ENCODE measurements at regions not wholly inside any gene's neighbourhood (a gene's known extent, or its start where the extent isn't known, plus 50 kb on each side); places are given as distances from the start of the nearest gene placed in this dataset.

DNA sequence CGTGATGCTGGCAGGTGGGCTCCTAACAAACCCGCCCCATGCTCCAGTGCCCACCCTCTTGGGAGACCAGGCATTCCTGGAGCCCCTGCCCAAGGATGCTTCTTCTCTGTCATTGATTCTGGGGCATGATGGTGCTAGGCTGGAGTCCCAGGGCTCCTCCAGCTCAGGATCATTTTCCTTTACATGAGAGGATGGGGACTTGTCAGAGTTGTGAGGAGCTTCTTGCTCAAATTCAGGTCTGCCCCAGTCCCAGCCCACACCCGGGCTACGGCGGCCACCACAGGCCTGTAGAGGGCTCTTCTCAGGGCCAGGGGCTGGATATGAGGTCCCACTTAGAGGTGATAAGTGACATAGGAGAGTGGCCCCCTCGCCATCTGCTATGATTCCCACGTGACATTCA lies 141.1 kb upstream of the COPS8 start:
- DNase-seq = no peak
- Histone ChIP-seq H2BK15ac (replicated peaks; ENCODE audit: low read depth) (no peak overlapping the region), H3K4me2 (ENCODE audit: low read length) (no peak overlapping the region), H3K27ac (ENCODE audit: low read depth, low read length) (no peak overlapping the region), H3K56ac (ENCODE audit: low read length) (no peak overlapping the region), H4K5ac (ENCODE audit: low read length) (no peak overlapping the region), H3K18ac (ENCODE audit: low read length) (no peak overlapping the region), H3K79me2 (ENCODE audit: control insufficient read depth, insufficient read depth, low read length) (no peaks in the 10 kb centered on the region), H3K27me3 (ENCODE audit: insufficient read depth, low read length, poor library complexity) (no peaks in the 10 kb centered on the region), H3K4me3 (ENCODE audit: low read length) (no peak overlapping the region), H2BK5ac (ENCODE audit: low read length) (no peak overlapping the region), H3K79me1 (ENCODE audit: low read length) (no peaks in the 10 kb centered on the region), H2BK120ac (ENCODE audit: low read depth, low read length) (no peak overlapping the region), H2AK5ac (ENCODE audit: low read length) (no peak overlapping the region), H3K23ac (ENCODE audit: low read length) (no peak overlapping the region), H4K8ac (ENCODE audit: low read depth, low read length) (no peak overlapping the region), H3K9ac (ENCODE audit: low read length) (no peak overlapping the region), H3K4me1 (ENCODE audit: control insufficient read depth, low read depth, low read length) (peaks cover 6% of the 10 kb centered on the region), H3K4ac (ENCODE audit: low read depth, low read length) (no peak overlapping the region), H3K36me3 (ENCODE audit: control insufficient read depth, insufficient read depth, low read length) (no peaks in the 10 kb centered on the region)
- WGBS (ENCODE audit: extremely low coverage, insufficient coverage, low lambda C conversion rate) = no CpG with 5 or more reads among the region's 7 CpGs

DNA sequence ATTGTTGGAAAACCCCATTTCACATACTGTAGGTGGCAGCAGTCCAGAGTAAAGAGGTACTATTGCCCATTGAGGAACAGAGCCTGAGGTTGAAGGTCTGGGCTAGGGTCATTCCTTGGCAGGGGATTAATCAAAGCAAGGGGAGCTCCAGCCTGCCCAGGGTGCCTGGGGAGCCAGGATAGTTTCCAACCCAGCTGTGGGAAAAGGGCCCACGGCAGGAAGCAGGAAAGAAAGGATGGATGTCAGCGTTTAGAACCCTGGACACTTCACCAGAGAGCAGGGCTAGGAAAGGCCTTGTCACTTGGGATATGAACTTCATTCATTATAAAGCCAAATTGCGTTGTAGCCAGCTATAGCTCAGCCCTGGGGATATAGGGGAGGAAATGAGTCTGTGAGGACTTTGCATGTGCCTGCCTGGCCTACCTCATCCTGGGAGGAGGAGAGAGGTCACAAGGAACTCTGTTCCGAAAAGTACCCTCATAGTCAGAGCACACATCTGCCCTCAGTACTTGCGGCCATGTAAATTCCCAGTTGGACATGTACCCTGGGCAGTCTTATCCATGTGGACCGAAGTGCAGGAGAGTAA lies 140.2 kb upstream of the COPS8 start:
- Histone ChIP-seq H3K27me3 (ENCODE audit: insufficient read depth, low read length, poor library complexity) (no peaks in the 10 kb centered on the region), H3K9ac (ENCODE audit: low read length) (no peak overlapping the region), H2AK5ac (ENCODE audit: low read length) (no peak overlapping the region), H3K56ac (ENCODE audit: low read length) (peak overlapping the region; percentile 30), H3K36me3 (ENCODE audit: control insufficient read depth, insufficient read depth, low read length) (no peaks in the 10 kb centered on the region), H3K79me1 (ENCODE audit: low read length) (no peaks in the 10 kb centered on the region), H2BK120ac (ENCODE audit: low read depth, low read length) (no peak overlapping the region), H3K4ac (ENCODE audit: low read depth, low read length) (no peak overlapping the region), H2BK15ac (replicated peaks; ENCODE audit: low read depth) (no peak overlapping the region), H3K4me3 (ENCODE audit: low read length) (no peak overlapping the region), H2BK5ac (ENCODE audit: low read length) (no peak overlapping the region), H3K4me2 (ENCODE audit: low read length) (no peak overlapping the region), H3K4me1 (ENCODE audit: control insufficient read depth, low read depth, low read length) (peaks cover 6% of the 10 kb centered on the region), H3K18ac (ENCODE audit: low read length) (no peak overlapping the region), H4K5ac (ENCODE audit: low read length) (no peak overlapping the region), H3K23ac (ENCODE audit: low read length) (no peak overlapping the region), H3K27ac (ENCODE audit: low read depth, low read length) (no peak overlapping the region), H4K8ac (ENCODE audit: low read depth, low read length) (no peak overlapping the region), H3K79me2 (ENCODE audit: control insufficient read depth, insufficient read depth, low read length) (no peaks in the 10 kb centered on the region)
- WGBS (ENCODE audit: extremely low coverage, insufficient coverage, low lambda C conversion rate) = no CpG with 5 or more reads among the region's 6 CpGs
- DNase-seq = no peak

DNA sequence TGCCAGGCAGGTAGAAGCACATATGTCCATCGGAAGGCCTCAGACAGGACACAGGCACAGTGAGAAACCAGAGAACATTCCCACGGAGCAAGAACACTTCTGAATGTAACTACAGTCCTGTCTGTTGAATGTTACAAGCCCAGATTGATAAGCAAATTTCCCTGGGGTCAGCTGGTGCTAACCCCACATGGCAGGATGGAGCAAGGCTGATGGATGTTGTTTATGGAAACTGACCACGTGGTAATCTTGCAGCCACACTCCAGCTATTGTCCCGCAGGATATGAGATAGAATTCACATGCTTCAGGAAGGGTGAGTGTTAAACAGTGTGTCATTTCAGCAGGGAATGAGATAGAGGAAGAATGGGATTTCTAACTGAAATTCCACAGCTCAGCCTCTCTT lies 138.8 kb upstream of the COPS8 start:
- peaks cover 6% of the 10 kb centered on the region for H3K4me1 ChIP-seq (ENCODE audit: control insufficient read depth, low read depth, low read length)

DNA sequence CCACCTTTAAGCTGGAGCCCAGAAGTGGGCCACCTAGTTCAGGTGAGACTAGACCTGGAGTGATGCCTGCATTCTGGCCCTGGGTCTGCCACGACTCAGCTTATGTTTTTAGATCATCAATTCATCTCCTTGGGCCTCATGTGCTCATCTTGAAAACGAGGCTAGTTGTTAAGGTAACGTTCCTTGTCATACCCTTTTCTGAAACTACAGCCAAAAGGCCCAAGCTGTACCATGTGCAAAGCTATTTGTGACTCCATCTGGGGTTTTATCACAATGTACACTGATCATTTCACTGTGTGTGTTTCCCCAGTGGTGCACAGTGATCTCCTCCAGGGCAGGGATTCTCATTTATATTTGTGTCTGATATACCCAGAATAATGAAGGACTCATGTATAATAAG lies 138.4 kb upstream of the COPS8 start:
- no CpG with 5 or more reads among the region's 3 CpGs for WGBS (ENCODE audit: extremely low coverage, insufficient coverage, low lambda C conversion rate)
- Histone ChIP-seq H3K23ac (ENCODE audit: low read length) (no peak overlapping the region), H3K9ac (ENCODE audit: low read length) (no peak overlapping the region), H3K18ac (ENCODE audit: low read length) (peak overlapping the region; percentile 7), H4K5ac (ENCODE audit: low read length) (no peak overlapping the region), H3K27ac (ENCODE audit: low read depth, low read length) (no peak overlapping the region), H4K8ac (ENCODE audit: low read depth, low read length) (no peak overlapping the region), H3K4me3 (ENCODE audit: low read length) (no peak overlapping the region), H3K4me1 (ENCODE audit: control insufficient read depth, low read depth, low read length) (peaks cover 6% of the 10 kb centered on the region), H2AK5ac (ENCODE audit: low read length) (no peak overlapping the region), H3K56ac (ENCODE audit: low read length) (no peak overlapping the region), H3K79me2 (ENCODE audit: control insufficient read depth, insufficient read depth, low read length) (no peaks in the 10 kb centered on the region), H3K79me1 (ENCODE audit: low read length) (no peaks in the 10 kb centered on the region), H2BK5ac (ENCODE audit: low read length) (no peak overlapping the region), H3K4me2 (ENCODE audit: low read length) (no peak overlapping the region), H3K4ac (ENCODE audit: low read depth, low read length) (no peak overlapping the region), H2BK120ac (ENCODE audit: low read depth, low read length) (no peak overlapping the region), H3K36me3 (ENCODE audit: control insufficient read depth, insufficient read depth, low read length) (no peaks in the 10 kb centered on the region), H2BK15ac (replicated peaks; ENCODE audit: low read depth) (no peak overlapping the region), H3K27me3 (ENCODE audit: insufficient read depth, low read length, poor library complexity) (no peaks in the 10 kb centered on the region)
- no peak for DNase-seq

More for the DNA sequence above, 138.8 kb upstream of the COPS8 start:
- Histone ChIP-seq H3K79me1 (ENCODE audit: low read length) (no peaks in the 10 kb centered on the region), H2BK120ac (ENCODE audit: low read depth, low read length) (no peak overlapping the region), H3K56ac (ENCODE audit: low read length) (no peak overlapping the region), H3K18ac (ENCODE audit: low read length) (no peak overlapping the region), H3K4me2 (ENCODE audit: low read length) (no peak overlapping the region), H3K23ac (ENCODE audit: low read length) (no peak overlapping the region), H3K27me3 (ENCODE audit: insufficient read depth, low read length, poor library complexity) (no peaks in the 10 kb centered on the region), H3K4ac (ENCODE audit: low read depth, low read length) (no peak overlapping the region), H2AK5ac (ENCODE audit: low read length) (peak overlapping the region; percentile 85), H4K8ac (ENCODE audit: low read depth, low read length) (no peak overlapping the region), H3K9ac (ENCODE audit: low read length) (no peak overlapping the region), H2BK15ac (replicated peaks; ENCODE audit: low read depth) (no peak overlapping the region), H2BK5ac (ENCODE audit: low read length) (no peak overlapping the region), H3K4me3 (ENCODE audit: low read length) (no peak overlapping the region), H3K36me3 (ENCODE audit: control insufficient read depth, insufficient read depth, low read length) (no peaks in the 10 kb centered on the region), H4K5ac (ENCODE audit: low read length) (no peak overlapping the region), H3K27ac (ENCODE audit: low read depth, low read length) (no peak overlapping the region), H3K79me2 (ENCODE audit: control insufficient read depth, insufficient read depth, low read length) (no peaks in the 10 kb centered on the region)
- no CpG with 5 or more reads among the region's 4 CpGs for WGBS (ENCODE audit: extremely low coverage, insufficient coverage, low lambda C conversion rate)
- peak; percentile 70 for DNase-seq

DNA sequence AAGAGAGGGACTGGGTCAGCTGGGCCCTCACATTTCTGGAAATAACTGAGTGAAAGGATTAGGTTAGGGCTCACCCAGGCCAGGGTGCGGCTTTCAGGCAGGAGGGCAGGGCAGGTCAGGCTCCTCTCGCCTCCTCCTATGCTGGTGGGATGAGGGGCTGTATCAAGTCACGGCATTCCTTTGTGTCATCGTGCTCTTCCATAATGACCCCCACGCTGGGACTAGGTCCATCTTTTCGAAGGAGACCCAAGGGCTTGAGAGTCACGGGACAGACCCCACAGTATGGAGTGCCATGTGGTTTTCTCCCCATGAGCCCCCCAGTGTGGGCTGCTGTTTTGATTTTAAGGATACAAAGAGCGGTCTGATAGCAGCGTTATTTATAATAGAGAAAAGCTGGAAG lies 137.8 kb upstream of the COPS8 start:
- Histone ChIP-seq H3K36me3 (ENCODE audit: control insufficient read depth, insufficient read depth, low read length) (no peaks in the 10 kb centered on the region), H3K18ac (ENCODE audit: low read length) (no peak overlapping the region), H2BK120ac (ENCODE audit: low read depth, low read length) (no peak overlapping the region), H2BK15ac (replicated peaks; ENCODE audit: low read depth) (no peak overlapping the region), H4K5ac (ENCODE audit: low read length) (no peak overlapping the region), H3K79me1 (ENCODE audit: low read length) (no peaks in the 10 kb centered on the region), H3K27ac (ENCODE audit: low read depth, low read length) (no peak overlapping the region), H4K8ac (ENCODE audit: low read depth, low read length) (no peak overlapping the region), H3K23ac (ENCODE audit: low read length) (no peak overlapping the region), H2AK5ac (ENCODE audit: low read length) (no peak overlapping the region), H3K4me3 (ENCODE audit: low read length) (no peak overlapping the region), H3K9ac (ENCODE audit: low read length) (no peak overlapping the region), H3K4ac (ENCODE audit: low read depth, low read length) (no peak overlapping the region), H3K79me2 (ENCODE audit: control insufficient read depth, insufficient read depth, low read length) (no peaks in the 10 kb centered on the region), H3K4me1 (ENCODE audit: control insufficient read depth, low read depth, low read length) (peaks cover 6% of the 10 kb centered on the region), H3K56ac (ENCODE audit: low read length) (peak overlapping the region; percentile 34), H3K4me2 (ENCODE audit: low read length) (no peak overlapping the region), H2BK5ac (ENCODE audit: low read length) (no peak overlapping the region), H3K27me3 (ENCODE audit: insufficient read depth, low read length, poor library complexity) (no peaks in the 10 kb centered on the region)
- no CpG with 5 or more reads among the region's 9 CpGs for WGBS (ENCODE audit: extremely low coverage, insufficient coverage, low lambda C conversion rate)
- no peak for DNase-seq

Data from mesendoderm (in vitro differentiated cells).